ENCODE measurements at regions not wholly inside any gene's neighbourhood (a gene's known extent, or its start where the extent isn't known, plus 50 kb on each side); places are given as distances from the start of the nearest gene placed in this dataset.

- Histone ChIP-seq H3K23ac (ENCODE audit: insufficient read length, low read depth, low read length) (no peak overlapping the region), H4K91ac (ENCODE audit: insufficient read length, low read depth, low read length) (no peak overlapping the region), H3K14ac (ENCODE audit: insufficient read depth, low read length) (no peak overlapping the region; the same call in 1 of the 2 replicates), H3K27me3 (ENCODE audit: insufficient read depth, low read length) (no peaks in the 10 kb centered on the region), H3K79me1 (ENCODE audit: insufficient read depth, low read depth, low read length, poor library complexity, severe bottlenecking) (no peaks in the 10 kb centered on the region), H3K56ac (ENCODE audit: insufficient read length, low read depth, low read length) (no peak overlapping the region), H3T11ph (ENCODE audit: low read length) (no peak overlapping the region), H2BK12ac (ENCODE audit: insufficient read length, low read depth, low read length) (no peak overlapping the region), H3K9me3 (ENCODE audit: control insufficient read depth, low read depth, low read length) (no peaks in the 10 kb centered on the region), H3K9ac (ENCODE audit: extremely low read depth, insufficient read length, low read length) (no peak overlapping the region), H2BK20ac (ENCODE audit: low read depth, low read length, poor library complexity, severe bottlenecking) (no peak overlapping the region), H4K5ac (ENCODE audit: insufficient read length, low read depth, low read length) (no peak overlapping the region), H3K4ac (ENCODE audit: low read depth, low read length) (no peak overlapping the region), H4K8ac (replicated peaks; ENCODE audit: insufficient read length, low read depth, low read length) (no peak overlapping the region), H3K79me2 (ENCODE audit: insufficient read depth, low read length) (no peaks in the 10 kb centered on the region), H2AFZ (ENCODE audit: low read length) (no peak overlapping the region), H2BK120ac (ENCODE audit: low read depth, low read length, poor library complexity, severe bottlenecking) (no peak overlapping the region), H3K4me2 (ENCODE audit: insufficient read depth, insufficient read length, low read length) (no peak overlapping the region), H2AK5ac (ENCODE audit: insufficient read length, low read length) (no peak overlapping the region), H4K20me1 (ENCODE audit: control insufficient read depth, insufficient read depth, insufficient read length) (no peaks in the 10 kb centered on the region), H3K27ac (ENCODE audit: insufficient read length, low read depth, low read length) (no peak overlapping the region), H2BK15ac (ENCODE audit: low read depth, low read length) (no peak overlapping the region), H2BK5ac (ENCODE audit: insufficient read length, low read length) (no peak overlapping the region), H3K4me1 (ENCODE audit: insufficient read depth, low read length) (no peaks in the 10 kb centered on the region), H3K23me2 (ENCODE audit: insufficient read length, low read depth, low read length, poor library complexity, severe bottlenecking) (no peaks in the 10 kb centered on the region), H3K18ac (ENCODE audit: insufficient read length, low read depth, low read length) (no peak overlapping the region)
- no peak for TF ChIP-seq CTCF (conservative IDR thresholded peaks at IDR 0.05)
- H3K4me3 Mint-ChIP-seq, result no peak overlapping the region
- H3K9me3 Mint-ChIP-seq, result no peaks in the 10 kb centered on the region
- H3K27me3 Mint-ChIP-seq (ENCODE audit: low read depth), result no peaks in the 10 kb centered on the region; the same call in 1 of the 2 replicates
- WGBS (ENCODE audit: extremely low coverage, insufficient read length, low lambda C conversion rate), result no CpG with 5 or more reads among the region's 4 CpGs
- H3K36me3 Mint-ChIP-seq (ENCODE audit: insufficient read depth in 1 of 3, low read depth in 3 of 3), result no peaks in the 10 kb centered on the region
- DNase-seq, result no peak
- peaks cover 2 to 3% of the 10 kb centered on the region in 2 experiments; a peak in 3 of 4 replicates for H3K4me1 Mint-ChIP-seq
- H3K27ac Mint-ChIP-seq, result no peak overlapping the region; a peak in 1 of 7 replicates
These were observed 74.1 kb upstream of the PRR23C start for GRCh38 chr3:139118835-139119234.
